ENCODE measurements at regions not wholly inside any gene's neighbourhood (a gene's known extent, or its start where the extent isn't known, plus 50 kb on each side); places are given as distances from the start of the nearest gene placed in this dataset.

DNA sequence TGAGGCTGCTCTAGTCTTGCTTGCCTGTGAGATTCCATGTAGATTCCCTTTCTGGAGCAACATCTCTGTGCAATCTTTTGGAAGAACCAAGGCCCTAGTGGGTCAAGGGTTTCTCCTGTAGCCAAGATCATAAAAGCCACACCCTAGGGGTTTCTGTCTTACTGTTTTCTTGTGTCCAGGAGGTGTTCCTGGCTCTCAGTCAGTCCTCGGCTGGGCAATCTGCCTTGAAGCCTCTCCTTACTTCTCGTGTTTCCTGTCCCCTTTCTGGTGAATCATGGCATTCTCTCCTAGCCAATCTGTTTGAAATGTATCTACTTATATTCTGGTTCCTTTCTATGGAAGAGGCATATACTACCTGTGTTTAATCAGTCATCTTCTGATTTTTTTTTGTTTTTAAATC, 484.8 kb upstream of the UBE2E3 start:
- TF ChIP-seq POLR2A (IDR thresholded peaks at IDR 0.05), result no peak
- TF ChIP-seq, protein P1, sequence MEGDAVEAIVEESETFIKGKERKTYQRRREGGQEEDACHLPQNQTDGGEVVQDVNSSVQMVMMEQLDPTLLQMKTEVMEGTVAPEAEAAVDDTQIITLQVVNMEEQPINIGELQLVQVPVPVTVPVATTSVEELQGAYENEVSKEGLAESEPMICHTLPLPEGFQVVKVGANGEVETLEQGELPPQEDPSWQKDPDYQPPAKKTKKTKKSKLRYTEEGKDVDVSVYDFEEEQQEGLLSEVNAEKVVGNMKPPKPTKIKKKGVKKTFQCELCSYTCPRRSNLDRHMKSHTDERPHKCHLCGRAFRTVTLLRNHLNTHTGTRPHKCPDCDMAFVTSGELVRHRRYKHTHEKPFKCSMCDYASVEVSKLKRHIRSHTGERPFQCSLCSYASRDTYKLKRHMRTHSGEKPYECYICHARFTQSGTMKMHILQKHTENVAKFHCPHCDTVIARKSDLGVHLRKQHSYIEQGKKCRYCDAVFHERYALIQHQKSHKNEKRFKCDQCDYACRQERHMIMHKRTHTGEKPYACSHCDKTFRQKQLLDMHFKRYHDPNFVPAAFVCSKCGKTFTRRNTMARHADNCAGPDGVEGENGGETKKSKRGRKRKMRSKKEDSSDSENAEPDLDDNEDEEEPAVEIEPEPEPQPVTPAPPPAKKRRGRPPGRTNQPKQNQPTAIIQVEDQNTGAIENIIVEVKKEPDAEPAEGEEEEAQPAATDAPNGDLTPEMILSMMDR (IDR thresholded peaks at IDR 0.05 in 8 of 11, conservative IDR thresholded peaks at IDR 0.05 in 3 of 11), result no peak

Data from spleen (tissue), 7 donors.